HepG2 (cell line): ENCODE measurements at regions not wholly inside any gene's neighbourhood (a gene's known extent, or its start where the extent isn't known, plus 50 kb on each side); places are given as distances from the start of the nearest gene placed in this dataset.

Source experiments
- ATAC-seq: fragments of 200-7000 bp; cut with Tn5 transposase; 3 replicates; pipeline ENCODE4 v1.9.1; 2020; ENCODE audit warnings: mild to moderate bottlenecking, moderate library complexity
- BruUV-seq: library from RNA; stranded (reverse); fragments of 400-500 nt; replicated peaks from 2 replicates; lab custom pipeline; 2021; lab: Mats Ljungman, UMichigan
- CTCF ChIA-PET: fragments of 300-600 bp; formaldehyde crosslinking; extraction: SDS; loops from one replicate; lab custom pipeline; 2021; ENCODE audit warnings: low total read pairs, inconsistent platforms, low intra/inter-chr PET ratio; lab: Yijun Ruan, JAX
- POLR2A ChIA-PET: fragments of 350-600 bp; sonication (Branson Sonifier 250); formaldehyde crosslinking; loops from one replicate; lab custom pipeline; 2020; ENCODE audit warnings: antibody characterized with exemption, inconsistent platforms; lab: Yijun Ruan, JAX
- DNase-seq: peaks from one replicate; pipeline ENCODE4 v3.0.0-alpha.2; 2015; ENCODE audit warnings: low spot score
- FAIRE-seq: peaks from 3 replicates; lab custom pipeline; 2011; peaks lifted over from hg19 to GRCh38; lab: Jason Lieb, UNC
- H2AFZ ChIP-seq: one replicate; pipeline ENCODE4 v1.6.1; 2011; ENCODE audit warnings: low read length, inconsistent platforms
- H3K27ac ChIP-seq: fragments of 300-600 bp; 3 replicates; pipeline ENCODE4 v1.8.0; 2011; ENCODE audit warnings: mixed run types, mild to moderate bottlenecking, mixed read lengths, low read length, inconsistent platforms; ENCODE audit not compliant: insufficient read depth; ENCODE audit errors: extremely low read length
- H3K27me3 ChIP-seq, 2 experiments: fragments of 200-600 bp in 1 of 2; 2 replicates in 1 of 2; 3 replicates in 1 of 2; pipeline versions ENCODE4 v1.6.0 to v1.8.0; 2011; ENCODE audit warnings: low read length in 2 of 2, mild to moderate bottlenecking in 2 of 2, moderate library complexity in 2 of 2, inconsistent platforms in 1 of 2; ENCODE audit not compliant: insufficient read depth in 2 of 2, control insufficient read depth in 1 of 2
- H3K36me3 ChIP-seq, 2 experiments: fragments of 200-600 bp in 1 of 2; replicated peaks in 1 of 2; 2 replicates in 1 of 2; 3 replicates in 1 of 2; pipeline versions ENCODE4 v1.5.1 to v1.8.0; 2011; ENCODE audit warnings: low read length in 2 of 2, inconsistent platforms in 1 of 2; ENCODE audit not compliant: insufficient read depth in 2 of 2, control insufficient read depth in 1 of 2
- H3K4me1 ChIP-seq: 2 replicates; pipeline ENCODE4 v1.5.1; 2012; ENCODE audit warnings: low read length, inconsistent platforms; ENCODE audit not compliant: insufficient read depth
- H3K4me2 ChIP-seq: 2 replicates; pipeline ENCODE4 v1.6.0; 2011; ENCODE audit warnings: low read depth, low read length, inconsistent platforms
- H3K4me3 ChIP-seq, 3 experiments: fragments of 200-600 bp in 1 of 3; sonication (generic), shearing (Covaris generic) in 1 of 3; replicated peaks in 1 of 3; 2 replicates each; pipeline ENCODE4 v1.5.1; 2011 to 2016; ENCODE audit warnings: low read length in 3 of 3, inconsistent platforms in 2 of 3, low read depth in 2 of 3, mild to moderate bottlenecking in 2 of 3, control low read depth in 1 of 3, mixed read lengths in 1 of 3; ENCODE audit not compliant: insufficient read depth in 1 of 3
- H3K79me2 ChIP-seq: one replicate; pipeline ENCODE4 v1.6.1; 2011; ENCODE audit warnings: low read length, inconsistent platforms; ENCODE audit not compliant: insufficient read depth
- H3K9ac ChIP-seq: 2 replicates; pipeline ENCODE4 v1.6.0; 2011; ENCODE audit warnings: mild to moderate bottlenecking, low read depth, low read length, inconsistent platforms; ENCODE audit not compliant: insufficient read depth
- H3K9me3 ChIP-seq: 2 replicates; pipeline ENCODE4 v1.5.1; 2012; ENCODE audit warnings: mild to moderate bottlenecking, low read length
- H4K20me1 ChIP-seq: 2 replicates; pipeline ENCODE4 v1.6.0; 2011; ENCODE audit warnings: inconsistent platforms, mild to moderate bottlenecking, low read length, moderate library complexity; ENCODE audit not compliant: insufficient read depth
- BCL6 ChIP-seq: IDR thresholded peaks from 2 replicates; pipeline ENCODE4 v1.6.1; 2016; ENCODE audit warnings: missing genetic modification reagents, missing compliant biosample characterization
- CENPX ChIP-seq: sonication (generic); formaldehyde crosslinking; IDR thresholded peaks from 2 replicates; pipeline ENCODE4 v1.9.0; 2021; ENCODE audit warnings: mild to moderate bottlenecking, missing genetic modification reagents, moderate library complexity
- CSRNP1 ChIP-seq: sonication (generic); formaldehyde crosslinking; IDR thresholded peaks from 2 replicates; pipeline ENCODE4 v1.8.1; 2023; ENCODE audit warnings: mild to moderate bottlenecking, missing genetic modification reagents
- FOXC1 ChIP-seq: sonication (generic); formaldehyde crosslinking; IDR thresholded peaks from 2 replicates; pipeline ENCODE4 v1.8.0; 2022; ENCODE audit warnings: mild to moderate bottlenecking, missing genetic modification reagents, borderline replicate concordance
- MAFF ChIP-seq: IDR thresholded peaks from 2 replicates; pipeline ENCODE4 v1.6.1; 2011; ENCODE audit warnings: low read depth, low read length, improper control_type of control experiment
- MAFK ChIP-seq, 2 experiments: IDR thresholded peaks in 1 of 2; conservative IDR thresholded peaks in 1 of 2; 2 replicates each; pipeline ENCODE4 v1.6.1; 2011; ENCODE audit warnings: improper control_type of control experiment in 2 of 2, low read length in 2 of 2
- PRDM10 ChIP-seq: sonication (generic); formaldehyde crosslinking; IDR thresholded peaks from 2 replicates; pipeline ENCODE4 v1.4.0; 2020; ENCODE audit warnings: low read depth, missing genetic modification reagents
- SP2 ChIP-seq: sonication (generic); formaldehyde crosslinking; IDR thresholded peaks from 2 replicates; pipeline ENCODE4 v1.5.1; 2020; ENCODE audit warnings: mild to moderate bottlenecking, missing genetic modification reagents
- WIZ ChIP-seq: sonication (generic); formaldehyde crosslinking; IDR thresholded peaks from 2 replicates; pipeline ENCODE4 v1.5.1; 2020; ENCODE audit warnings: mild to moderate bottlenecking, missing genetic modification reagents
- ZGPAT ChIP-seq: IDR thresholded peaks from 2 replicates; pipeline ENCODE4 v1.6.1; 2016; ENCODE audit warnings: mild to moderate bottlenecking
- ZMYM3 ChIP-seq: sonication (generic); formaldehyde crosslinking; IDR thresholded peaks from 2 replicates; pipeline ENCODE4 v1.5.1; 2020; ENCODE audit warnings: mild to moderate bottlenecking, missing genetic modification reagents
- ZNF414 ChIP-seq: sonication (generic); formaldehyde crosslinking; IDR thresholded peaks from 2 replicates; pipeline ENCODE4 v1.5.0; 2020; ENCODE audit warnings: missing genetic modification reagents
- ZNF446 ChIP-seq: sonication (generic); formaldehyde crosslinking; IDR thresholded peaks from 2 replicates; pipeline ENCODE4 v1.5.0; 2020; ENCODE audit warnings: mild to moderate bottlenecking, missing genetic modification reagents
- ZNF556 ChIP-seq: sonication (generic); formaldehyde crosslinking; IDR thresholded peaks from 2 replicates; pipeline ENCODE4 v1.4.0; 2020; ENCODE audit warnings: mild to moderate bottlenecking, missing genetic modification reagents, borderline replicate concordance
- ZNF75D ChIP-seq: sonication (generic); formaldehyde crosslinking; IDR thresholded peaks from 2 replicates; pipeline ENCODE4 v1.8.1; 2023; ENCODE audit warnings: missing genetic modification reagents, mild to moderate bottlenecking, borderline replicate concordance
- ZSCAN25 ChIP-seq: sonication (generic); formaldehyde crosslinking; IDR thresholded peaks from 2 replicates; pipeline ENCODE4 v1.8.0; 2022; ENCODE audit warnings: mild to moderate bottlenecking, missing genetic modification reagents
- ZSCAN9 ChIP-seq: IDR thresholded peaks from 2 replicates; pipeline ENCODE4 v1.6.1; 2016; ENCODE audit warnings: borderline replicate concordance
- WGBS: methylation state at CpG from one replicate; pipeline ENCODE4 v1.1.6; 2017; ENCODE audit warnings: low lambda C conversion rate; 5-methylcytosine and 5-hydroxymethylcytosine counted together
- in situ Hi-C: cut with HindIII; loops from 2 replicates; pipeline ENCODE4 v1.10.0; 2017; ENCODE audit warnings: low pct_unique_long_range_greater_than_20kb; ENCODE audit not compliant: extremely low pct_ligation_motif_present
- intact Hi-C: fragments of 100-400 bp; cut with micrococcal nuclease; formaldehyde crosslinking; loops from one replicate; pipeline ENCODE4 v1.10.0; 2022; ENCODE audit not compliant: unreplicated experiment

GRCh38 chr9:118384531-118385100 lies 680.4 kb downstream of the TLR4 start (continued):
- TF ChIP-seq CENPX (CRISPR knock-in tag), result no peak
- no peak for TF ChIP-seq ZNF75D (CRISPR knock-in tag)
- TF ChIP-seq ZGPAT (CRISPR knock-in tag), result no peak
- TF ChIP-seq ZNF446 (CRISPR knock-in tag), result no peak
- no peak for TF ChIP-seq ZNF556 (CRISPR knock-in tag)
- TF ChIP-seq WIZ (CRISPR knock-in tag), result no peak

- Histone ChIP-seq H3K9me3 (peaks cover 90% of the 10 kb centered on the region), H3K27me3 (no peaks in the 10 kb centered on the region), H3K9ac (no peak overlapping the region), H3K79me2 (no peaks in the 10 kb centered on the region), H3K4me3 (no peak overlapping the region), H3K27ac (no peak overlapping the region), H3K4me1 (no peaks in the 10 kb centered on the region), H4K20me1 (no peaks in the 10 kb centered on the region), H2AFZ (no peak overlapping the region), H3K36me3 (no peaks in the 10 kb centered on the region), H3K4me2 (no peak overlapping the region)
- DNase-seq, result no peak
- ChIA-PET POLR2A (no interaction called here), CTCF (no interaction called here)
- WGBS, result 17% methylated on average over 2 of the region's 2 CpGs
- in situ Hi-C loops, result no loop called here
- intact Hi-C loops, result no loop called here
- no peak for ATAC-seq
- no peak for FAIRE-seq
- no TSS peak for BruUV-seq
- no peak for TF ChIP-seq ZMYM3 (CRISPR knock-in tag)
- no peak for TF ChIP-seq ZSCAN25
- TF ChIP-seq MAFF, result peak; percentile 60
- TF ChIP-seq CSRNP1, result no peak
- TF ChIP-seq SP2 (CRISPR knock-in tag), result no peak
- TF ChIP-seq FOXC1 (CRISPR knock-in tag), result no peak
- TF ChIP-seq ZSCAN9 (CRISPR knock-in tag), result no peak
- TF ChIP-seq MAFK (conservative IDR thresholded peaks at IDR 0.05 in 1 of 2, IDR thresholded peaks at IDR 0.05 in 1 of 2; ENCODE audit: low read length in 2 of 2), result peak; percentile 61 to 74
- TF ChIP-seq PRDM10 (CRISPR knock-in tag), result no peak
- TF ChIP-seq BCL6 (CRISPR knock-in tag), result no peak
- TF ChIP-seq ZNF414 (CRISPR knock-in tag), result no peak
Observed at GRCh38 chr9:118395415-118395814, 691.2 kb downstream of the TLR4 start.
